ENCODE measurements at regions not wholly inside any gene's neighbourhood (a gene's known extent, or its start where the extent isn't known, plus 50 kb on each side); places are given as distances from the start of the nearest gene placed in this dataset.

DNA sequence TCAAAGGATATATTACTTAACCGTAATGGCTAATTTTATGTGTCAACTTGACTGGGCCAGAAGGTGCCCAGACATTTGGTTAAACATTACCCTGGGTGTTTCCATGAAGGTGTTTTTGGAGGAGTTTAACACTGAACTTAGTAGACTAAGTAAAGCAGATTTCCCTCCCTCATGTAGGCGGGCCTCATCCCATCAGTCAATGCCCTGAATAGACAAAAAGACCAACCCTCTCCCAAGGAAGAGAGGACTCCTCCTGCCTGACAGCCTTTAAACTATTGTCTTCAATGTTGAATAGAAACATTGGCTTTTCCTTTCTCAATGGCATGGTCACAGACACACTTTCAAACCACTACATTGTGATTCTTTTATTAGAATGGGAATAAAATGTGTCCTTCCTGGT is 121.9 kb downstream of the SETD4 start (continued):
- no peak for TF ChIP-seq ZNF596 (tag by site-specific recombination; IDR thresholded peaks at IDR 0.05)
- no peak for TF ChIP-seq HOXC10 (CRISPR knock-in tag; IDR thresholded peaks at IDR 0.05)
- no peak for TF ChIP-seq ZFP37 (tag by site-specific recombination; IDR thresholded peaks at IDR 0.05)

DNA sequence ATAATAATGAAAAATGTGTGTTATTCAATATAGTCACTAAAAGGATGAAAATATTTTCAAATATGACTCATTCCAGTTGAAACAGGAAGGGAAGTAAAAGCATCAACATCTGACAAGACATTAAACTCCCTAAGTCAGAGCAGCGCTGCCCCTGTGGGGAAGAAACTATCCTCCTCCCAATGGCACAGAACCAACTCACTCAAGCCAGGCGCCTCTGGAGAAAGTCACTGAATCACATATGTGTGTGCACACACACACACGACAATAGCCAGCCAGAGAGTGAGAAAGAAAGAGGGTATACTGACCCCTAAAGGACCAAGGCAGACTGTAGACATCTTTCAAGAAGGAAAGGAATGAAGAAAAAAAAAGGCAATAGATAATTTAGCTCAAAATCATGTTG is 126.9 kb downstream of the SETD4 start:
- ChIA-PET POLR2A (interaction anchor here (0.6 to 1.8 kb wide), 4 partner anchors 71 to 1046 kb away, joined by 3 to 7 read pairs (median 3); partner anchors contain the start of gene CBR1), CTCF (interaction anchor here (0.6 to 2.0 kb wide), 15 partner anchors 8 to 1240 kb away, joined by 3 to 10 read pairs (median 4); no protein-coding TSS in a partner anchor)
- Histone ChIP-seq H3K36me3 (ENCODE audit: control insufficient read depth in 2 of 2, insufficient read depth in 1 of 2, low read length in 2 of 2) (no peaks in the 10 kb centered on the region), H3K4me1 (ENCODE audit: control insufficient read depth, insufficient read depth, low read length) (peaks cover 4% of the 10 kb centered on the region), H3K4me3 (ENCODE audit: low read depth, low read length) (no peak overlapping the region), H3K27ac (ENCODE audit: extremely low read depth, low read depth, low read length) (no peak overlapping the region), H3K9me3 (ENCODE audit: control insufficient read depth, insufficient read depth, low read depth, low read length) (no peaks in the 10 kb centered on the region)
- TF ChIP-seq, protein P1, sequence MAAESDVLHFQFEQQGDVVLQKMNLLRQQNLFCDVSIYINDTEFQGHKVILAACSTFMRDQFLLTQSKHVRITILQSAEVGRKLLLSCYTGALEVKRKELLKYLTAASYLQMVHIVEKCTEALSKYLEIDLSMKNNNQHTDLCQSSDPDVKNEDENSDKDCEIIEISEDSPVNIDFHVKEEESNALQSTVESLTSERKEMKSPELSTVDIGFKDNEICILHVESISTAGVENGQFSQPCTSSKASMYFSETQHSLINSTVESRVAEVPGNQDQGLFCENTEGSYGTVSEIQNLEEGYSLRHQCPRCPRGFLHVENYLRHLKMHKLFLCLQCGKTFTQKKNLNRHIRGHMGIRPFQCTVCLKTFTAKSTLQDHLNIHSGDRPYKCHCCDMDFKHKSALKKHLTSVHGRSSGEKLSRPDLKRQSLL (tag by site-specific recombination; IDR thresholded peaks at IDR 0.05), result no peak
- TF ChIP-seq ZNF202 (tag by site-specific recombination; IDR thresholded peaks at IDR 0.05; ENCODE audit: borderline replicate concordance), result no peak
- TF ChIP-seq WT1 (tag by site-specific recombination; IDR thresholded peaks at IDR 0.05), result peak; percentile 44; the same call in 1 of the 2 replicates

DNA sequence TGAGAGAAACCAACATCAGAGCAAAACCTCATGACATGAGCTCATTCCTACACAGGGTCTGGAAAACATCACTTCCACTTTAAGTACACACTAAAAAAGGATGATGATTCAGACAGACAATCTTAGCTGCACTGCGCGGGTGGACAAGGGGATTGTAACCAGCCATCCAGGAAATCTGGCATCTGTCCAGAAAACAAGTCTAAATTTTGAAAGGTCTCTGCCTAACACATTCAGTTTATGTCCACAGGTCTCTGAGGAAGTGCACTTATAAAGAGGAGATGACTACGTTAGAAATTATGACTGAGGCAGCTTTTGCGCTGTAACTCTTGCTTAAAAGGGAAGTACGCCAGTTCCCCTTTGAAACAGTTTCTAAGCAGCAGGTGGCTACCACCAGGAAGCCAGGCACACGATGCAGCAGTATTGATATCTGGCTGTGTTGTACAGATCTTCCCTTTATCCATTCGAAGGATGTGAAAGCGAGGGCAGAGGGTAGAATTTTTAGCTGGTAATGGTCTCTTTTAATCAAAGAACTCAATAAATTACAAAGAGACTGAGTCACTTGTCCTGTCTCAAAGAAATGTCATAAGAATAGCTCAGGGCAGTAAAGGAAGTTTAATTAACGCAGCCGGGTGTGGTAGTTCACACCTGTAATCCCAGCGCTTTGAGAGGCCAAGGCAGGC is 128.0 kb downstream of the SETD4 start:
- ChIA-PET POLR2A (interaction anchor here (0.7 to 1.8 kb wide), 4 partner anchors 57 to 1045 kb away, joined by 3 to 7 read pairs (median 3); partner anchors contain the start of gene CBR1), CTCF (interaction anchor here (0.6 to 2.0 kb wide), 9 partner anchors 9 to 1186 kb away, joined by 3 to 10 read pairs (median 4); no protein-coding TSS in a partner anchor)
- H3K4me1 ChIP-seq (ENCODE audit: control insufficient read depth, insufficient read depth, low read length), result peaks cover 4% of the 10 kb centered on the region
- peak overlapping the region; percentile 2; the same call in 1 of the 2 replicates for H3K4me3 ChIP-seq (ENCODE audit: low read depth, low read length)
- H3K27ac ChIP-seq (ENCODE audit: extremely low read depth, low read depth, low read length), result no peak overlapping the region; the same call in 1 of the 2 replicates
- no peaks in the 10 kb centered on the region for H3K36me3 ChIP-seq (ENCODE audit: control insufficient read depth in 2 of 2, insufficient read depth in 1 of 2, low read length in 2 of 2)
- H3K9me3 ChIP-seq (ENCODE audit: control insufficient read depth, insufficient read depth, low read depth, low read length), result no peaks in the 10 kb centered on the region
- TF ChIP-seq ZNF530 (tag by site-specific recombination; IDR thresholded peaks at IDR 0.05; ENCODE audit: low read depth) (no peak), MZF1 (tag by site-specific recombination; IDR thresholded peaks at IDR 0.05; ENCODE audit: borderline replicate concordance) (0 out of 2 replicates have a peak, but pooled peaks have one; percentile 50), GFI1B (tag by site-specific recombination; IDR thresholded peaks at IDR 0.05) (no peak), ZBTB21 (tag by site-specific recombination; IDR thresholded peaks at IDR 0.05) (peak; percentile 61), ZFP69B (tag by site-specific recombination; IDR thresholded peaks at IDR 0.05) (peak; percentile 67; the same call in 1 of the 2 replicates), ZNF341 (tag by site-specific recombination; IDR thresholded peaks at IDR 0.05; ENCODE audit: low read depth) (no peak), ZNF394 (tag by site-specific recombination; IDR thresholded peaks at IDR 0.05; ENCODE audit: borderline replicate concordance) (peak; percentile 56; the same call in 1 of the 2 replicates), KLF8 (tag by site-specific recombination; IDR thresholded peaks at IDR 0.05) (peak; percentile 17; the same call in 1 of the 2 replicates), EGR2 (tag by site-specific recombination; IDR thresholded peaks at IDR 0.05; ENCODE audit: low read depth) (peak; percentile 21; the same call in 1 of the 2 replicates), ZNF184 (tag by site-specific recombination; IDR thresholded peaks at IDR 0.05) (peak; percentile 90), SCRT1 (tag by site-specific recombination; IDR thresholded peaks at IDR 0.05; ENCODE audit: borderline replicate concordance) (no peak), ZNF747 (tag by site-specific recombination; IDR thresholded peaks at IDR 0.05) (no peak), ZNF624 (tag by site-specific recombination; IDR thresholded peaks at IDR 0.05) (no peak), SCRT2 (tag by site-specific recombination; IDR thresholded peaks at IDR 0.05) (peak; percentile 93)
- TF ChIP-seq, protein P2, sequence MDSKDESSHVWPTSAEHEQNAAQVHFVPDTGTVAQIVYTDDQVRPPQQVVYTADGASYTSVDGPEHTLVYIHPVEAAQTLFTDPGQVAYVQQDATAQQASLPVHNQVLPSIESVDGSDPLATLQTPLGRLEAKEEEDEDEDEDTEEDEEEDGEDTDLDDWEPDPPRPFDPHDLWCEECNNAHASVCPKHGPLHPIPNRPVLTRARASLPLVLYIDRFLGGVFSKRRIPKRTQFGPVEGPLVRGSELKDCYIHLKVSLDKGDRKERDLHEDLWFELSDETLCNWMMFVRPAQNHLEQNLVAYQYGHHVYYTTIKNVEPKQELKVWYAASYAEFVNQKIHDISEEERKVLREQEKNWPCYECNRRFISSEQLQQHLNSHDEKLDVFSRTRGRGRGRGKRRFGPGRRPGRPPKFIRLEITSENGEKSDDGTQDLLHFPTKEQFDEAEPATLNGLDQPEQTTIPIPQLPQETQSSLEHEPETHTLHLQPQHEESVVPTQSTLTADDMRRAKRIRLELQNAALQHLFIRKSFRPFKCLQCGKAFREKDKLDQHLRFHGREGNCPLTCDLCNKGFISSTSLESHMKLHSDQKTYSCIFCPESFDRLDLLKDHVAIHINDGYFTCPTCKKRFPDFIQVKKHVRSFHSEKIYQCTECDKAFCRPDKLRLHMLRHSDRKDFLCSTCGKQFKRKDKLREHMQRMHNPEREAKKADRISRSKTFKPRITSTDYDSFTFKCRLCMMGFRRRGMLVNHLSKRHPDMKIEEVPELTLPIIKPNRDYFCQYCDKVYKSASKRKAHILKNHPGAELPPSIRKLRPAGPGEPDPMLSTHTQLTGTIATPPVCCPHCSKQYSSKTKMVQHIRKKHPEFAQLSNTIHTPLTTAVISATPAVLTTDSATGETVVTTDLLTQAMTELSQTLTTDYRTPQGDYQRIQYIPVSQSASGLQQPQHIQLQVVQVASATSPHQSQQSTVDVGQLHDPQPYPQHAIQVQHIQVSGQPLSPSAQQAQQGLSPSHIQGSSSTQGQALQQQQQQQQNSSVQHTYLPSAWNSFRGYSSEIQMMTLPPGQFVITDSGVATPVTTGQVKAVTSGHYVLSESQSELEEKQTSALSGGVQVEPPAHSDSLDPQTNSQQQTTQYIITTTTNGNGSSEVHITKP (tag by site-specific recombination; IDR thresholded peaks at IDR 0.05), result peak; percentile 39; the same call in 1 of the 2 replicates
- TF ChIP-seq, protein P3, sequence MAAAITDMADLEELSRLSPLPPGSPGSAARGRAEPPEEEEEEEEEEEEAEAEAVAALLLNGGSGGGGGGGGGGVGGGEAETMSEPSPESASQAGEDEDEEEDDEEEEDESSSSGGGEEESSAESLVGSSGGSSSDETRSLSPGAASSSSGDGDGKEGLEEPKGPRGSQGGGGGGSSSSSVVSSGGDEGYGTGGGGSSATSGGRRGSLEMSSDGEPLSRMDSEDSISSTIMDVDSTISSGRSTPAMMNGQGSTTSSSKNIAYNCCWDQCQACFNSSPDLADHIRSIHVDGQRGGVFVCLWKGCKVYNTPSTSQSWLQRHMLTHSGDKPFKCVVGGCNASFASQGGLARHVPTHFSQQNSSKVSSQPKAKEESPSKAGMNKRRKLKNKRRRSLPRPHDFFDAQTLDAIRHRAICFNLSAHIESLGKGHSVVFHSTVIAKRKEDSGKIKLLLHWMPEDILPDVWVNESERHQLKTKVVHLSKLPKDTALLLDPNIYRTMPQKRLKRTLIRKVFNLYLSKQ (tag by site-specific recombination; IDR thresholded peaks at IDR 0.05; ENCODE audit: borderline replicate concordance), result no peak
- TF ChIP-seq, protein P4, sequence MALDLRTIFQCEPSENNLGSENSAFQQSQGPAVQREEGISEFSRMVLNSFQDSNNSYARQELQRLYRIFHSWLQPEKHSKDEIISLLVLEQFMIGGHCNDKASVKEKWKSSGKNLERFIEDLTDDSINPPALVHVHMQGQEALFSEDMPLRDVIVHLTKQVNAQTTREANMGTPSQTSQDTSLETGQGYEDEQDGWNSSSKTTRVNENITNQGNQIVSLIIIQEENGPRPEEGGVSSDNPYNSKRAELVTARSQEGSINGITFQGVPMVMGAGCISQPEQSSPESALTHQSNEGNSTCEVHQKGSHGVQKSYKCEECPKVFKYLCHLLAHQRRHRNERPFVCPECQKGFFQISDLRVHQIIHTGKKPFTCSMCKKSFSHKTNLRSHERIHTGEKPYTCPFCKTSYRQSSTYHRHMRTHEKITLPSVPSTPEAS (tag by site-specific recombination; IDR thresholded peaks at IDR 0.05), result peak; percentile 26

Data from HEK293 (cell line).